K562 (cell line): ENCODE measurements at regions not wholly inside any gene's neighbourhood (a gene's known extent, or its start where the extent isn't known, plus 50 kb on each side); places are given as distances from the start of the nearest gene placed in this dataset.
A peak's percentile ranks its signal among the peaks of the same experiment; 100 is the strongest.

ENCODE experiments used
- ATAC-seq: fragments of 200-7000 bp; cut with Tn5 transposase; 3 replicates; pipeline ENCODE4 v1.9.1; 2020; ENCODE audit warnings: moderate library complexity
- BruUV-seq: library from RNA; stranded (reverse); fragments of 400-500 nt; replicated peaks from 2 replicates; lab custom pipeline; 2021; lab: Mats Ljungman, UMichigan
- CTCF ChIA-PET: fragments of 300-600 bp; formaldehyde crosslinking; extraction: SDS; loops from one replicate; lab custom pipeline; 2021; ENCODE audit warnings: low intra/inter-chr PET ratio; lab: Yijun Ruan, JAX
- POLR2A ChIA-PET: fragments of 300-600, 350-650 bp; sonication (Branson Sonifier 250); formaldehyde crosslinking; extraction: SDS; loops from one replicate; lab custom pipeline; 2021; ENCODE audit warnings: antibody characterized with exemption, inconsistent platforms; lab: Yijun Ruan, JAX
- DNase-seq, 4 experiments: peaks; one replicate each; pipeline versions ENCODE4 v3.0.0 to v3.0.0-alpha.2; 2011 to 2018; ENCODE audit warnings: low spot score in 3 of 4, mixed read lengths in 3 of 4; ENCODE audit errors: extremely low read depth in 1 of 4
- FAIRE-seq: peaks from 2 replicates; lab custom pipeline; 2011; peaks lifted over from hg19 to GRCh38; lab: Jason Lieb, UNC
- H2AFZ ChIP-seq: 2 replicates; pipeline ENCODE4 v1.6.0; 2011; ENCODE audit warnings: low read depth, low read length, control low read depth, inconsistent platforms
- H3K27ac ChIP-seq: fragments of 200-600 bp; 3 replicates; pipeline ENCODE4 v1.8.0; 2011; ENCODE audit warnings: low read depth, mild to moderate bottlenecking, control low read depth, inconsistent platforms, low read length, moderate library complexity, mixed read lengths; ENCODE audit errors: extremely low read depth
- H3K27me3 ChIP-seq, 2 experiments: fragments of 300-600 bp in 1 of 2; 2 replicates in 1 of 2; 3 replicates in 1 of 2; pipeline versions ENCODE4 v1.6.0 to v1.8.0; 2011; ENCODE audit warnings: inconsistent platforms in 2 of 2, low read length in 2 of 2, mild to moderate bottlenecking in 1 of 2, mixed read lengths in 1 of 2, moderate library complexity in 1 of 2; ENCODE audit not compliant: control insufficient read depth in 2 of 2, insufficient read depth in 2 of 2
- H3K36me3 ChIP-seq: fragments of 300-600 bp; 3 replicates; pipeline ENCODE4 v1.8.0; 2011; ENCODE audit warnings: mild to moderate bottlenecking, low read length, inconsistent platforms; ENCODE audit not compliant: control insufficient read depth, insufficient read depth
- H3K4me1 ChIP-seq, 2 experiments: fragments of 200-600 bp in 1 of 2; replicated peaks in 1 of 2; 2 replicates in 1 of 2; 3 replicates in 1 of 2; pipeline versions ENCODE4 v1.5.1 to v1.8.0; 2011; ENCODE audit warnings: inconsistent platforms in 2 of 2, low read length in 2 of 2, mild to moderate bottlenecking in 1 of 2, mixed read lengths in 1 of 2, moderate library complexity in 1 of 2; ENCODE audit not compliant: control insufficient read depth in 2 of 2, insufficient read depth in 2 of 2
- H3K4me2 ChIP-seq: 2 replicates; pipeline ENCODE4 v1.6.1; 2011; ENCODE audit warnings: low read length, control low read depth, inconsistent platforms, mixed read lengths; ENCODE audit not compliant: insufficient read depth
- H3K4me3 ChIP-seq: fragments of 200-600 bp; sonication (generic), shearing (Covaris generic); 2 replicates; pipeline ENCODE4 v1.5.1; 2016; ENCODE audit warnings: control low read depth, inconsistent platforms
- H3K79me2 ChIP-seq: fragments of 200-600 bp; 3 replicates; pipeline ENCODE4 v1.8.0; 2011; ENCODE audit warnings: low read length, inconsistent platforms; ENCODE audit not compliant: control insufficient read depth, insufficient read depth
- H3K9ac ChIP-seq, 2 experiments: 2 replicates each; pipeline versions ENCODE4 v1.6.0 to v1.6.1; 2011; ENCODE audit warnings: low read depth in 2 of 2, low read length in 2 of 2, control low read depth in 1 of 2, inconsistent platforms in 1 of 2, mild to moderate bottlenecking in 1 of 2, mixed read lengths in 1 of 2; ENCODE audit not compliant: insufficient read depth in 1 of 2
- H3K9me1 ChIP-seq: one replicate; pipeline ENCODE4 v1.6.0; 2011; ENCODE audit warnings: inconsistent platforms, mild to moderate bottlenecking, low read length, moderate library complexity; ENCODE audit not compliant: control insufficient read depth, insufficient read depth
- H3K9me3 ChIP-seq: replicated peaks from 2 replicates; pipeline ENCODE4 v1.5.1; 2011; ENCODE audit warnings: low read depth, low read length, inconsistent platforms; ENCODE audit not compliant: control insufficient read depth, insufficient read depth
- H4K20me1 ChIP-seq: replicated peaks from 2 replicates; pipeline ENCODE4 v1.6.1; 2011; ENCODE audit warnings: low read length, inconsistent platforms, mixed read lengths; ENCODE audit not compliant: control insufficient read depth, insufficient read depth
- CREM ChIP-seq: IDR thresholded peaks from 2 replicates; pipeline ENCODE4 v1.6.1; 2014; ENCODE audit warnings: antibody characterized with exemption, low read depth
- HMG20A ChIP-seq: fragments of 450-650 bp; formaldehyde crosslinking; conservative IDR thresholded peaks from 2 replicates; pipeline ENCODE4 v1.4.0; 2020; ENCODE audit warnings: mild to moderate bottlenecking, mixed read lengths
- KAT7 ChIP-seq: sonication (generic); formaldehyde crosslinking; IDR thresholded peaks from 2 replicates; pipeline ENCODE4 v1.8.0; 2022; ENCODE audit warnings: missing genetic modification reagents, mild to moderate bottlenecking, borderline replicate concordance
- MAX ChIP-seq: sonication (generic); formaldehyde crosslinking; IDR thresholded peaks from 2 replicates; pipeline ENCODE4 v1.9.0; 2022; ENCODE audit warnings: mild to moderate bottlenecking, missing genetic modification reagents
- SRSF1 ChIP-seq: fragments of 200-400 bp; formaldehyde crosslinking; IDR thresholded peaks from 2 replicates; pipeline ENCODE4 v1.6.1; 2017; ENCODE audit warnings: mild to moderate bottlenecking, low read depth, low read length, moderate library complexity
- TEAD4 ChIP-seq, 2 experiments: sonication (generic) in 1 of 2; formaldehyde crosslinking in 1 of 2; IDR thresholded peaks; 2 replicates each; pipeline versions ENCODE4 v1.6.1 to v1.8.0; 2012 to 2022; ENCODE audit warnings: borderline replicate concordance in 1 of 2, inconsistent platforms in 1 of 2, low read length in 1 of 2, mild to moderate bottlenecking in 1 of 2, missing genetic modification reagents in 1 of 2
- WGBS: fragments of 100-300 bp; shearing (Covaris generic); methylation state at CpG from one replicate; pipeline ENCODE4 v1.1.6; 2016; ENCODE audit warnings: low coverage, mixed read lengths; ENCODE audit not compliant: insufficient coverage; ENCODE audit errors: missing lambda C conversion rate; 5-methylcytosine and 5-hydroxymethylcytosine counted together
- in situ Hi-C: fragments of 300-500 bp; cut with MboI; formaldehyde crosslinking; loops from 4 replicates; pipeline ENCODE4 v1.15.0; 2018; ENCODE audit warnings: inconsistent platforms, mixed read lengths
- intact Hi-C: fragments of 100-400 bp; cut with micrococcal nuclease; formaldehyde crosslinking; loops from 2 replicates; pipeline ENCODE4 v1.14.2; 2022

DNA sequence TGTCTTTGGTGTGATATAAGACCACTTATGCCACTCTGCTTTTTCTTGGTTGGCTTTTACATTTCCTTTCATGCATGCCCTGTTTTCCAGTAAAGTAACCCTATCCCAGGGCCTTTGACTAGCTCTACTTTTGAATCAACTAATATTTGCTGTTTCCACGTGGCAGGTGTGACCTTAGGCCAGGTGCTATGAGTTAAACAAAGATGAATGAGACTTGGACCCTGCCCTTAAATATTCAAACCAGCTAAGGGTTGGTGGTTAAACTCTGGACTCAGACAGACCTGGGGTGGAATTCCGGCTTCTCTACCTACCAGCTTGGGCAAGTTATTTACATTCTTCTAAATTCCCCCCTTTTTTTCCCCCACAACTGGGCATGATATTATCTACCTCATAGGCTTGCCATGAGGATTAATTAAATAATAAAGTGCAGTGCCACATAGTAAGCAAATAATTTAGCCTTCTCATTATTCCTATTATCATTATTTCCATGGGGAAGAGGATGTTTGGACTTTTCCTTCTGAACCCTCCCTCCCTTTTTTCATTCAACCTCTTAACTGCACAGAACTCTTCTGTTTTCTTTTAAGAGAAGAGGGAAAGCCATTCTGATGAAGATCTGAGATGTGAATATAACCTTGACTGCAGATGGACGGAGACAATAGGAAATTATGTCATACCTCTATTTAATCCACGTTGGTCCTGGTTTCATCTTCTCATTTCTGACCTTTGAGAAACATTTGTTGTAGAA is 143.6 kb upstream of the TNFAIP3 start (continued):
- TF ChIP-seq HMG20A: no peak
- TF ChIP-seq CREM: 0 out of 2 replicates have a peak, but pooled peaks have one; percentile 4
- no peak for TF ChIP-seq TEAD4 (IDR thresholded peaks at IDR 0.05; ENCODE audit: low read length)
- TF ChIP-seq TEAD4 (CRISPR knock-in tag; IDR thresholded peaks at IDR 0.05; ENCODE audit: borderline replicate concordance): no peak

GRCh38 chr6:137724018-137724403 is 143.0 kb upstream of the TNFAIP3 start:
- H3K4me3 ChIP-seq: no peak overlapping the region
- ATAC-seq (no peak), DNase-seq (no peak), FAIRE-seq (no peak)
- intact Hi-C loops (no loop called here), in situ Hi-C loops (no loop called here)
- BruUV-seq: no TSS peak
- no peak overlapping the region for H3K27ac ChIP-seq
- no peak overlapping the region for H2AFZ ChIP-seq
- no peaks in the 10 kb centered on the region for H3K79me2 ChIP-seq
- TF ChIP-seq KAT7 (CRISPR knock-in tag) (no peak), MAX (CRISPR knock-in tag) (0 out of 2 replicates have a peak, but pooled peaks have one; percentile 27), SRSF1 (no peak)
- H3K4me2 ChIP-seq: no peak overlapping the region
- H3K9ac ChIP-seq: no peak overlapping the region
- no peaks in the 10 kb centered on the region for H4K20me1 ChIP-seq
- peaks cover 0 to 11% of the 10 kb centered on the region in 2 experiments; a peak in 2 of 5 replicates for H3K27me3 ChIP-seq
- no peaks in the 10 kb centered on the region for H3K9me3 ChIP-seq
- 44% methylated on average over 3 of the region's 3 CpGs for WGBS
- POLR2A ChIA-PET: interaction anchor here (1.3 kb wide), 1 partner anchor 8 kb away, joined by 5 read pairs; no protein-coding TSS in a partner anchor
- CTCF ChIA-PET: no interaction called here
- no peaks in the 10 kb centered on the region for H3K36me3 ChIP-seq
- peaks cover 0 to 13% of the 10 kb centered on the region in 2 experiments; a peak in 2 of 5 replicates for H3K4me1 ChIP-seq
- no peaks in the 10 kb centered on the region for H3K9me1 ChIP-seq
